ENCODE measurements at regions not wholly inside any gene's neighbourhood (a gene's known extent, or its start where the extent isn't known, plus 50 kb on each side); places are given as distances from the start of the nearest gene placed in this dataset.

DNA sequence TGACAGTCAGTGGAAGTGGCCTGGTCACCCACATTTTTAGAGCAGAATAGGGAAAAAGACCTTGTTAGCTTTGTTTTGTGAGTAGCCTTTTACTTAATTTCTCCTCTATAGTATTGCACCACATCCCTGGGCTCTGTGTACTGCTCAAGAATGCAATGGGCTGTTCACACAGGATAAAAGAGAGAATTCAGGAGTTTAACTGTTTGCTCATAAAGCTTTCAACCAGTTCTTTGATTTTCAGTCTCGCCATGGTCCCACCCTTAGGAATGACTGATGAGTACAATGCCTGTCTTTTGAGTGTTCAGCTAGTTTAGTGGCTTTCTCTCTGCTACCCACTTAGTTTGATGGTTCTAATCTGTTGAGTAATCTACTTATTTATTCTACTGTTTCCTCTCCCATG is 129.7 kb downstream of the PLG start:
- Histone ChIP-seq H3K27ac (no peak overlapping the region), H3K27me3 (no peaks in the 10 kb centered on the region), H3K4me1 (no peaks in the 10 kb centered on the region), H3K4me3 (no peak overlapping the region), H3K36me3 (no peaks in the 10 kb centered on the region), H3K9me3 (no peaks in the 10 kb centered on the region)
- intact Hi-C loops (cut with DNase I): no loop called here
- no peak for ATAC-seq
- no peak for DNase-seq
- TF ChIP-seq, protein P1, sequence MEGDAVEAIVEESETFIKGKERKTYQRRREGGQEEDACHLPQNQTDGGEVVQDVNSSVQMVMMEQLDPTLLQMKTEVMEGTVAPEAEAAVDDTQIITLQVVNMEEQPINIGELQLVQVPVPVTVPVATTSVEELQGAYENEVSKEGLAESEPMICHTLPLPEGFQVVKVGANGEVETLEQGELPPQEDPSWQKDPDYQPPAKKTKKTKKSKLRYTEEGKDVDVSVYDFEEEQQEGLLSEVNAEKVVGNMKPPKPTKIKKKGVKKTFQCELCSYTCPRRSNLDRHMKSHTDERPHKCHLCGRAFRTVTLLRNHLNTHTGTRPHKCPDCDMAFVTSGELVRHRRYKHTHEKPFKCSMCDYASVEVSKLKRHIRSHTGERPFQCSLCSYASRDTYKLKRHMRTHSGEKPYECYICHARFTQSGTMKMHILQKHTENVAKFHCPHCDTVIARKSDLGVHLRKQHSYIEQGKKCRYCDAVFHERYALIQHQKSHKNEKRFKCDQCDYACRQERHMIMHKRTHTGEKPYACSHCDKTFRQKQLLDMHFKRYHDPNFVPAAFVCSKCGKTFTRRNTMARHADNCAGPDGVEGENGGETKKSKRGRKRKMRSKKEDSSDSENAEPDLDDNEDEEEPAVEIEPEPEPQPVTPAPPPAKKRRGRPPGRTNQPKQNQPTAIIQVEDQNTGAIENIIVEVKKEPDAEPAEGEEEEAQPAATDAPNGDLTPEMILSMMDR (IDR thresholded peaks at IDR 0.05): no peak

DNA sequence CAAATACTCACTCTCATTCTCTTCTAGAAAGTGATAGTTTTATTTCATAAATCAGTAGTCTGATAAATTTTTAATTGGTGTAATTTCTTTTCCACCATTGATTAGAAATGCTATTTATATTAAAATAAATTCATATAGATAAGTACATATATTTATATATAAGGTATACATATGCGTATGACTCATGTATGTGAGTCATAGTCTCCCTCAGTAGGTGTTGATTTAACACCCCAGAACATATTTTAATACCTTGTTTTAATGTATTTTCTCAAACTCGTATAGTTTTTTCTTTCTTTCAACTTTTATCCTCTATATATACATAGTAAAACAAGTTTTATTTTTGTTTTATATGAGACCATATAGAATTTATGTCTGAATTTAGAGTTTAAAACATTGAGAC is 130.4 kb downstream of the PLG start:
- intact Hi-C loops (cut with DNase I): no loop called here
- DNase-seq: no peak
- Histone ChIP-seq H3K9me3 (no peaks in the 10 kb centered on the region), H3K4me1 (no peaks in the 10 kb centered on the region), H3K4me3 (no peak overlapping the region), H3K27ac (no peak overlapping the region), H3K36me3 (no peaks in the 10 kb centered on the region), H3K27me3 (no peaks in the 10 kb centered on the region)
- ATAC-seq: no peak
- TF ChIP-seq, protein P1 (IDR thresholded peaks at IDR 0.05): no peak

DNA sequence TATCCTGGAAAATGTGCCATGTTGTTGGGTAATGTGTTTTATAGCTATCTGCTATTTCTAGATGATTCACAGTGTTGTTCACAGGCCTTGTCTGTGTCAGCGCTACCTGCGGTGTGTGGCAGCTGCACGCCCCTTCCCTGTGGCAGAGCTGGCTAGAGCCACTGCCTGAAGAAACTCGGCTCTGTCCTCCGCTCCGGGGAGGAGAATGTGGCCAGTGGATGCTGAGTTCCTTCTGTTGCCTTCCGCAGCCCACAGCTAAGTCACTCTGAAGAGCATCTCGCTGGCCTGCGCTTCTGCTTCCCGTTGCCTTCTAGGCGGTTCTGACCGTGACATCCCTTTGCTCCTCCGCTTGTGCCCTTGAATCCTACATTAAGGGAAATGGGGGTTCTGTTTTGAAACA is 135.1 kb downstream of the PLG start:
- DNase-seq (no peak), ATAC-seq (no peak)
- TF ChIP-seq, protein P1 (IDR thresholded peaks at IDR 0.05): no peak
- Histone ChIP-seq H3K9me3 (no peaks in the 10 kb centered on the region), H3K4me3 (no peak overlapping the region), H3K36me3 (no peaks in the 10 kb centered on the region), H3K27me3 (no peaks in the 10 kb centered on the region), H3K4me1 (no peaks in the 10 kb centered on the region), H3K27ac (no peak overlapping the region)
- intact Hi-C loops (cut with DNase I): no loop called here

DNA sequence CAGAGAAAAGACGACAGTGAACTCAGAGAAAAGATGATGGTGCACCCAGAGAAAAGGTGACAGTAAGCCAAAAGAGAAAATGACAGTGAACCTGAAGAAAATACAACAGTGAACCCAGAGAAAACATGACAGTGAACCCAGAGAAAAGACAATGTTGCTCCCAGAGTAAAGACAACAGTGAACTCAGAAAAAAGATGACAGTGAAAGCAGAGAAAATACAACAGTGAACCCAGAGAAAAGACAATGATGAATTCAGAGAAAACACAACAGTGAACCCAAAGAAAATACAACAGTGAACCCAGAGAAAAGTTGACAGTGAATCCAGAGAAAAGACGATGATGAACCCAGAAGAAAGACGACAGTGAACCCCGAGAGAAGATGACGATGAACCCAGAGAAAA is 140.5 kb upstream of the MAP3K4 start:
- DNase-seq (no peak), ATAC-seq (no peak)
- intact Hi-C loops (cut with DNase I): no loop called here
- Histone ChIP-seq H3K27me3 (no peaks in the 10 kb centered on the region), H3K4me3 (no peak overlapping the region), H3K9me3 (no peaks in the 10 kb centered on the region), H3K4me1 (no peaks in the 10 kb centered on the region), H3K36me3 (no peaks in the 10 kb centered on the region), H3K27ac (no peak overlapping the region)
- TF ChIP-seq, protein P1 (IDR thresholded peaks at IDR 0.05): no peak

DNA sequence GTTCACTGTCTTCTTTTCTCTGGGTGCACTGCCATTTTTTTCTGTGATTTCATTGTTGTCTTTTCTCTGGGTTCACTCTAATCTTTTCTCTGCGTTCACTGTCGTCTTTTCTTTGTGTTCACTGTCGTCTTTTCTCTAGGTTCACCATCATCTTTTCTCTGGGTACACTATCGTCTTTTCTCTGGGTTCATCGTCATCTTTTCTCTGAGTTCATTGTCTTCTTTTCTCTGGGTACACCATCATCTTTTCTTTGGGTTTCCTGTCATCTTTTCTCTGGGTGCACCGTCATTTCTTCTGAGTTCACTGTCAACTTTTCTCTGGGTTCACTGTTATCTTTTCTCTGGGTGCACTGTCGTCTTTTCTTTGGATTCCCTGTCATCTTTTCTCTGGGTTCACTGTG is 137.6 kb upstream of the MAP3K4 start:
- Histone ChIP-seq H3K27me3 (no peaks in the 10 kb centered on the region), H3K4me1 (no peaks in the 10 kb centered on the region), H3K27ac (no peak overlapping the region), H3K4me3 (no peak overlapping the region), H3K36me3 (no peaks in the 10 kb centered on the region), H3K9me3 (no peaks in the 10 kb centered on the region)
- ATAC-seq (no peak), DNase-seq (no peak)
- TF ChIP-seq, protein P1 (IDR thresholded peaks at IDR 0.05): no peak
- intact Hi-C loops (cut with DNase I): no loop called here

DNA sequence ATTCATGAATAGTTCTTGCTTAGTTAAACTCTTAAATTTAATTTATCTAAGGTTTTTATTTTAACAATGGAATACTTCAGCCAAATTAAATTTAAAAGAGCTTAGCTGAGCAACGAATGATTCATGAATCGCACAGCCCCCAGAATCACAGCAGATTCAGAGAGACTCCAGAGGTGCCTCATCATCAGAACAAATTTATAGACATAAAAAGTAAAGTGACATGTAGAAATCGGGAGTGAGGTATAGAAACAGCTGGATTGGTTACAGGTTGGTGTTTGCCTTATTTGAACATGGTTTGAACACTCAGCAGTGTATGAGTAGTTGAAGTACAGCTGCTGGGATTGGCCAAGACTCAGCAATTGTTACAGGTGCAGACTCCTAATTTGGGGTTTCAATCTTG is 132.7 kb upstream of the MAP3K4 start:
- TF ChIP-seq, protein P1 (IDR thresholded peaks at IDR 0.05): no peak
- Histone ChIP-seq H3K4me3 (no peak overlapping the region), H3K9me3 (no peaks in the 10 kb centered on the region), H3K36me3 (no peaks in the 10 kb centered on the region), H3K4me1 (no peaks in the 10 kb centered on the region), H3K27ac (no peak overlapping the region), H3K27me3 (no peaks in the 10 kb centered on the region)
- DNase-seq (no peak), ATAC-seq (no peak)
- intact Hi-C loops (cut with DNase I): no loop called here

Data from upper lobe of right lung (tissue), 1 donor.